ENCODE measurements at regions not wholly inside any gene's neighbourhood (a gene's known extent, or its start where the extent isn't known, plus 50 kb on each side); places are given as distances from the start of the nearest gene placed in this dataset.

DNA sequence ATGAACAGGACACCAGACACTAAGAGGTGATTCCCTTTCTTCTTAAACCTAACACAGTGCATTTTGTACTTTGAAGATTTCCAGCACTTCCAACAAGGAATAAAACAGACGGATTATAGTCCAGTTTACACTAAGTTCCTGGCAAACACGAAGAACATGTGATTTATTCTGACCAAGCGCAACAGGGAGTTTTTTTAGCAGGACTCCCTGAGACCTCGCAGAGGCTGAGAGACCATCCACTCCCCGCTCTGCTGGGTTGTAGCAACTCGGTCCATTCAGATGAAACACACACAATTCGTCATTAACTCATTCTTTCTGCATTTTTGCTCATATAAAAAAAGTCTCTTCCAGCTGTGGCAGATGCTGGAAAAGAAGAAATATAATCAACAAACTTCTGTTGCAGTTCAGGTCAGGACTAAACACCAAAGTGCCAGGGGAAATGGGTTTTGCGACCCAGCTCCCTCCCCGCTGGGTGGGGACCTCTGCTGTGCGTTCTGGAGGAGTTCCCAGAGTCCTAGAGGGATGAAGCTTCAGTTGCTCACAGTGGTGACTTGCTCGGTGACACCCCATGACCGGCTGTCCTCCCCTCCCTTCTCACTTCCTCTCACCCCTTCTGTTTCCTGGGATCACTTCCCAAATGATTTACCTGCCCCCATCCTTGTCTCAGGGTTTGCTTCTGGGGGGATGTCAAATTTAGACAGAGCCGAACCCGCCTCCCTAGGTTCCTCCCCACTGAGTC, 52.5 kb downstream of the KCNF1 start:
- Histone ChIP-seq H3K36me3 (ENCODE audit: control insufficient read depth, insufficient read depth, low read length) (no peaks in the 10 kb centered on the region), H3K27ac (ENCODE audit: insufficient read depth, low read length, poor library complexity, severe bottlenecking) (no peak overlapping the region), H3K9me3 (ENCODE audit: control insufficient read depth, low read length) (no peaks in the 10 kb centered on the region), H3K27me3 (replicated peaks; ENCODE audit: control insufficient read depth, insufficient read depth, low read length, poor library complexity, severe bottlenecking) (no peaks in the 10 kb centered on the region), H3K4me3 (ENCODE audit: insufficient read depth, low read depth, low read length, poor library complexity, severe bottlenecking) (no peak overlapping the region), H3K4me1 (ENCODE audit: control insufficient read depth, insufficient read depth, low read length, poor library complexity, severe bottlenecking) (no peaks in the 10 kb centered on the region)
- DNase-seq: no peak

DNA sequence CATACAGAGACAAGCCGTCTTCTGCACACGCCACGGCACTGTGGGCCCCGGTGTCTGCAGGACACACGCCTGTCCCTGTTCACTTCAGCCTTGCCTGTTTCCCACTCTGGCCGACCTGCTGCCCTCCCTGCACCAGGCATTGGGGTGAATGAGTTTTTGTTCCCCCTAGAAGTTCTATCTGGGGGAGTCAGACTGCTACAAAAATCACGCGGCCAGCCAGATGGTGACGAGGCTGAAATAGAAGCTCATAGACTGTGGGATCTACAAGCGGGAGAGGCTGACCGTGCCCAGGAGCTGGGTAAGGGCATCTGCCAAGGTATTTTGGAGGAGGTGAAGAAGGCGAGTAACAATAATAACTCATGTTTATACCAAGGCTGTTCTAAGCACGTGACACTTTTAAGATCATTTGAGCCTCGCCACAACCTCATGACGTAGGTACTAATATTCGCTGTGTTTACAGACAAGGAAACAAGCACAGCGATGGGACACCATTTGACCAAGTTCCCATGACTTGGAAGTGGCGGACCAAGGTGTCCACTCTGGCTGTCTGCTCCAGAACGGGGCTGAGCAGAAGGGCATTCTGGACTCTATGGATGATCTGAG, 53.6 kb downstream of the KCNF1 start:
- no peaks in the 10 kb centered on the region for H3K36me3 ChIP-seq (ENCODE audit: control insufficient read depth, insufficient read depth, low read length)
- no peaks in the 10 kb centered on the region for H3K9me3 ChIP-seq (ENCODE audit: control insufficient read depth, low read length)
- DNase-seq: no peak
- no peaks in the 10 kb centered on the region for H3K4me1 ChIP-seq (ENCODE audit: control insufficient read depth, insufficient read depth, low read length, poor library complexity, severe bottlenecking)
- H3K27me3 ChIP-seq (replicated peaks; ENCODE audit: control insufficient read depth, insufficient read depth, low read length, poor library complexity, severe bottlenecking): no peaks in the 10 kb centered on the region
- H3K4me3 ChIP-seq (ENCODE audit: insufficient read depth, low read depth, low read length, poor library complexity, severe bottlenecking): no peak overlapping the region
- H3K27ac ChIP-seq (ENCODE audit: insufficient read depth, low read length, poor library complexity, severe bottlenecking): no peak overlapping the region

DNA sequence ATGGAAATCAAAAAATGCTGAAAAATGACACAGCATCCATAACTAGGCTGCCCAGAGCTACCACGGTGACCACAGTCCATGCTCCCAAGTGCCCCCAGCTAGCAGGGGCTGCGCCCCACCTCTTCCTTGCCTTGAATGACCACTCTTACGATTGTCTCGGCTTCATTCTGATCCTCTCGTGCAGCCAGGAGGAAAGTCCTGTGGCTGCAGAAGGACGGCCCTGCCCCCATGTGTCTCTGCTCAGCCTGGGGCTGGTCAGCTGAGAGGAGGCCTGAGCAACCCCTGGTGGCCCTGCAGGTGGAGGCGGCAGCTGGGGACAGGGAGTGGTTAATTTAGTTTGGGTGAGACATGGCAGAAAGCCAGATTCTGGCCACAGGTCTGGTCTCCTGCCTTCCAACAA, 54.3 kb downstream of the KCNF1 start:
- Histone ChIP-seq H3K27ac (ENCODE audit: insufficient read depth, low read length, poor library complexity, severe bottlenecking) (no peak overlapping the region), H3K4me1 (ENCODE audit: control insufficient read depth, insufficient read depth, low read length, poor library complexity, severe bottlenecking) (no peaks in the 10 kb centered on the region), H3K9me3 (ENCODE audit: control insufficient read depth, low read length) (no peaks in the 10 kb centered on the region), H3K36me3 (ENCODE audit: control insufficient read depth, insufficient read depth, low read length) (no peaks in the 10 kb centered on the region), H3K4me3 (ENCODE audit: insufficient read depth, low read depth, low read length, poor library complexity, severe bottlenecking) (no peak overlapping the region), H3K27me3 (replicated peaks; ENCODE audit: control insufficient read depth, insufficient read depth, low read length, poor library complexity, severe bottlenecking) (no peaks in the 10 kb centered on the region)
- no peak for DNase-seq

DNA sequence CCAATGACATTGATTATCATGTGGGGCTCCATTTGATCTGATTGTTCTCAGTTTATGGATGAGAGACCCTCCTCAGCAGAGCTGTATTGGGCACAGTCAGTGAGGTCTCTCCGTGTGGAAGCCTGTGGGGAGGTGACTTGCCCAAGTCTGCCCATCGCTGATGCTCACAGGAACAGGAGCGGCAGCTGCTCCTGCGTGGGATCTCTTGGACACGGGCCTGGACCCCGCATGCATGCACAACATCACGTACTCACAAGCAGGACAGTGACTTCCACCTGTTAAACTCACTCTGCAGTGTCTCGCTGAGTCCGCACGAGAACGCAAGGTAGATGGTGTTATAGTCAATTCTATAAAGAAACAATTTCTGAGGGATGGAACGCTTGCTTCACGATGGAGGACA, 55.0 kb downstream of the KCNF1 start:
- H3K4me3 ChIP-seq (ENCODE audit: insufficient read depth, low read depth, low read length, poor library complexity, severe bottlenecking): no peak overlapping the region
- no peaks in the 10 kb centered on the region for H3K27me3 ChIP-seq (replicated peaks; ENCODE audit: control insufficient read depth, insufficient read depth, low read length, poor library complexity, severe bottlenecking)
- H3K9me3 ChIP-seq (ENCODE audit: control insufficient read depth, low read length): no peaks in the 10 kb centered on the region
- no peak for DNase-seq
- no peak overlapping the region for H3K27ac ChIP-seq (ENCODE audit: insufficient read depth, low read length, poor library complexity, severe bottlenecking)
- H3K36me3 ChIP-seq (ENCODE audit: control insufficient read depth, insufficient read depth, low read length): no peaks in the 10 kb centered on the region
- H3K4me1 ChIP-seq (ENCODE audit: control insufficient read depth, insufficient read depth, low read length, poor library complexity, severe bottlenecking): no peaks in the 10 kb centered on the region

DNA sequence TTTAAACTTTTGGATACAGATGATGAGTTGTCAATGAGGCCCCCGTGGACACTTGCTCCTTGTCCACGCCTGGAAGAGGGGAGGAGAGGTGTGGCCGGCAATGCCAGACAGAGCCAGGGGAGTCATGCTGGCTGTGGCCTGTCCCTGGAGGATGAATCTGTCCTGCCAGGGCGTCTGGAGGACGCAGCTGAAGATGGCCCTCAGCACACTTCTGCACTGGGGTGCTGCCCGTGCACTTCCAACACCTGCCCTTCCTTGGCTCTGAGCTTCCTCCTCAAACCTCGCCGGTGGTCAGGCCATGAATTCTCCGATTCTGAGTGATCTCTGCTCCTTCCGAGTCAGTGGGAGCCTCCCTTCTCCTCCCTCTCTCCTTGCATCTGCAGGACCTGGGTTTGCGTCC, 56.4 kb downstream of the KCNF1 start:
- no peak overlapping the region for H3K27ac ChIP-seq (ENCODE audit: insufficient read depth, low read length, poor library complexity, severe bottlenecking)
- no peaks in the 10 kb centered on the region for H3K27me3 ChIP-seq (replicated peaks; ENCODE audit: control insufficient read depth, insufficient read depth, low read length, poor library complexity, severe bottlenecking)
- no peaks in the 10 kb centered on the region for H3K4me1 ChIP-seq (ENCODE audit: control insufficient read depth, insufficient read depth, low read length, poor library complexity, severe bottlenecking)
- H3K9me3 ChIP-seq (ENCODE audit: control insufficient read depth, low read length): no peaks in the 10 kb centered on the region
- no peaks in the 10 kb centered on the region for H3K36me3 ChIP-seq (ENCODE audit: control insufficient read depth, insufficient read depth, low read length)
- no peak for DNase-seq
- no peak overlapping the region for H3K4me3 ChIP-seq (ENCODE audit: insufficient read depth, low read depth, low read length, poor library complexity, severe bottlenecking)

DNA sequence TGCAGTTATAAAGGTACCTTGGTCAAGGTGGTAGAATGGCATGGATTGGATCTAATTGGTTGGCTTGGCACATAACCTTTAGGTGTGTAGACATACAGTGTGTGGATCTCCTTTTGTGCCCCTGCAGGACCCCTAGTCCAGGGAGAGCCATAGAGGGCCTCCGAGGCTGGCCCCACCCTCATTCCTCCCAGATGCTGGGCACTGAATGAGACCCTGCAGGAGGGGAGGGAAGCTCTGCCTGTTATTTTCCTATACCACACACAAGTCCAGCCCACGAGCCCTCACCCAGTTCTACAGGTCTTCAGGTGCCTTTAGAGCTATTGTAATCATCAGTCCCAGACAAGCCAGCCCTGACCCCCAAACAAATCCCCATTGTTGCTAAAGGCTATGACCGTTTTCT, 58.9 kb downstream of the KCNF1 start:
- Histone ChIP-seq H3K36me3 (ENCODE audit: control insufficient read depth, insufficient read depth, low read length) (no peaks in the 10 kb centered on the region), H3K4me1 (ENCODE audit: control insufficient read depth, insufficient read depth, low read length, poor library complexity, severe bottlenecking) (no peaks in the 10 kb centered on the region), H3K27ac (ENCODE audit: insufficient read depth, low read length, poor library complexity, severe bottlenecking) (no peak overlapping the region), H3K4me3 (ENCODE audit: insufficient read depth, low read depth, low read length, poor library complexity, severe bottlenecking) (no peak overlapping the region), H3K9me3 (ENCODE audit: control insufficient read depth, low read length) (no peaks in the 10 kb centered on the region), H3K27me3 (replicated peaks; ENCODE audit: control insufficient read depth, insufficient read depth, low read length, poor library complexity, severe bottlenecking) (no peaks in the 10 kb centered on the region)
- no peak for DNase-seq

DNA sequence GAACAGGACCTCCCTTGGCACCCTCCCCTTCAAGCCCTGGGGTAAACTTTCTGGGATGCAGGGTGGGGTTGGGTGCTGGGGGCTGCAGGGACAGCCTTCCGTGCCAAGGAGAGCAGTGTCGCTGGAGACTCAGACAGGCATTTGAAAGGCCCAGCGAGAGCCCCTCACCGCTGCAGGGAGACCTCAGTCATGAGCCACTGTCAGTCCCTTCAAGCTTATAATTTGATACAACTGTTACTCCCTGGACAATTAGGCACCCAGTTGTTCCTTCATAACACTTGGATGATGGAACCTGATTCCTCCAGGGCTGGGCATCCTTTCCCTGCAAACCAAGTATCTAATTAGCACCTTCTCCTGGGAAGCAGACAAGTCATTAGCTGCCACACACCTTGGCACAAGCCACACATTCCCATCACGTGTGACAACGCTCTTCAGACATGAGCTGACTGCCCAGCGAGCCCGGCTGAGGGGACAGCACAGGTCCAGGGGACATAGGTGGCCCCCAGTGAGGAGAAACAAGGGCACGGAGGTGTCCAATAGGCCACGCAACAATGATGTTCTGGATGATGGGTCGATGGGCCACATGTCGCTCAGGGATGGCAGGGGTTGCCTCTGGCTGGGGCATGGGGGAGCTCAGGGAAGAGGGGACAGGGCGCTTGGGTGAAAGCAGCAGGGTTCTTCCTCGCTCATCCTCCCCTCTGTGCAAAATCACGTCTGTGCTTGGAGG, 59.6 kb downstream of the KCNF1 start:
- Histone ChIP-seq H3K9me3 (ENCODE audit: control insufficient read depth, low read length) (no peaks in the 10 kb centered on the region), H3K4me1 (ENCODE audit: control insufficient read depth, insufficient read depth, low read length, poor library complexity, severe bottlenecking) (no peaks in the 10 kb centered on the region), H3K4me3 (ENCODE audit: insufficient read depth, low read depth, low read length, poor library complexity, severe bottlenecking) (no peak overlapping the region), H3K27ac (ENCODE audit: insufficient read depth, low read length, poor library complexity, severe bottlenecking) (no peak overlapping the region), H3K36me3 (ENCODE audit: control insufficient read depth, insufficient read depth, low read length) (no peaks in the 10 kb centered on the region), H3K27me3 (replicated peaks; ENCODE audit: control insufficient read depth, insufficient read depth, low read length, poor library complexity, severe bottlenecking) (no peaks in the 10 kb centered on the region)
- DNase-seq: no peak

DNA sequence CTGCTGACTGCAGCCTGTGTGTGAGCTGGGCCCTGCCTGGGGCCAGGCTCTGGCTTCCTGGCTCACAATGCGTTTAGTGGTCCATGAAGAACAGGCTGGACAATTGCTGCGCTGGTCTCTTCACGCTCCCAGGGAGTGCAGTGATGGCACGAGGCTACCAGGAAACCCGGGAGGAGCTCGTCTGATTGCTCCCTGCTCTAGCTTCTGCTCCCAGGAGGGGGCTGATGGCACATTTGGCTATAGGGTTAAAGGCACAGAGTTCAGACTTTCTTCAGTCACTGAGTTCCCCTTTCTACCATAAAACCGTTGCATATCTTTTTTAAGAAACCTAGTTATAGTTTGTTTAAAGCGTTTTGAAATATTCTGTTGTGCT, 60.1 kb downstream of the KCNF1 start:
- H3K27ac ChIP-seq (ENCODE audit: insufficient read depth, low read length, poor library complexity, severe bottlenecking): no peak overlapping the region
- DNase-seq: no peak

DNA sequence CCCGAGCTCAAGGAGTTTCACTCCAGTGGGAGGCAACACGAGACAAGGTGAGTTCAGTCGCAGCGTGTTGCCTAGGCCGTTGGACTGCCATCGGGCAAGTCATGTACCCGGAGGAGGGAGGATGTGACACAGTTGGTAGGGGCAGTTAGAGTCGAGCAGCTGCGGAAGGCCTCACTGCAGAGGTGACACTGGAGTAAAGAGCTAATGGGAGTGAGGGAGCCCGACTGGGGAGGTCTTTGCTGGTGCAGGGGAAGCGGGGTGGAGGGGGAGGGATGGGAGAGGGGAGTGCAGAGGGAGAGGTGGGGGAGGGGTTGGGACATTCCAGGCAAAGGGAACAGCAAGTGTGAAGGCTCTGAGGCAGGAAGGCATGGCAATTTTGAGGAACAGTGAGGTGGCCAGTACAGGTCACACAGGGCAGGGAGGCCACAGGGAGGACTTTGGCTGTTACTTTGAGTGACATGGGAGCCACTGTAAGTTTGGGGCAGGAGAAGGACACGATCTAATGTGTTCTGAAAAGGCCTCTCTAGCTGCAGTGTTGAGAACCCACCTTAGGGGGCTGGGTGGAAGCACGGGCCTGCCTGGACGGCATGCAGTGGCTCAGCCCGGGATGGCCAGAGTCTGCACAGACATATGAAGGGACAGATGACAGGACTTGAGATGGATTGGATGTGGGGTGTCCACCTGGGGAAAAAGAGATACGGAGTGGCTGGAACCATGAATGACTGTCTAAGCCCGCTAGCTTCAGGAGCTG, 61.1 kb downstream of the KCNF1 start:
- Histone ChIP-seq H3K36me3 (ENCODE audit: control insufficient read depth, insufficient read depth, low read length) (no peaks in the 10 kb centered on the region), H3K27me3 (replicated peaks; ENCODE audit: control insufficient read depth, insufficient read depth, low read length, poor library complexity, severe bottlenecking) (no peaks in the 10 kb centered on the region), H3K4me3 (ENCODE audit: insufficient read depth, low read depth, low read length, poor library complexity, severe bottlenecking) (no peak overlapping the region), H3K27ac (ENCODE audit: insufficient read depth, low read length, poor library complexity, severe bottlenecking) (no peak overlapping the region), H3K9me3 (ENCODE audit: control insufficient read depth, low read length) (no peaks in the 10 kb centered on the region), H3K4me1 (ENCODE audit: control insufficient read depth, insufficient read depth, low read length, poor library complexity, severe bottlenecking) (no peaks in the 10 kb centered on the region)
- DNase-seq: no peak

More for the DNA sequence above, 60.1 kb downstream of the KCNF1 start:
- Histone ChIP-seq H3K9me3 (ENCODE audit: control insufficient read depth, low read length) (no peaks in the 10 kb centered on the region), H3K27me3 (replicated peaks; ENCODE audit: control insufficient read depth, insufficient read depth, low read length, poor library complexity, severe bottlenecking) (no peaks in the 10 kb centered on the region), H3K36me3 (ENCODE audit: control insufficient read depth, insufficient read depth, low read length) (no peaks in the 10 kb centered on the region), H3K4me1 (ENCODE audit: control insufficient read depth, insufficient read depth, low read length, poor library complexity, severe bottlenecking) (no peaks in the 10 kb centered on the region), H3K4me3 (ENCODE audit: insufficient read depth, low read depth, low read length, poor library complexity, severe bottlenecking) (no peak overlapping the region)

DNA sequence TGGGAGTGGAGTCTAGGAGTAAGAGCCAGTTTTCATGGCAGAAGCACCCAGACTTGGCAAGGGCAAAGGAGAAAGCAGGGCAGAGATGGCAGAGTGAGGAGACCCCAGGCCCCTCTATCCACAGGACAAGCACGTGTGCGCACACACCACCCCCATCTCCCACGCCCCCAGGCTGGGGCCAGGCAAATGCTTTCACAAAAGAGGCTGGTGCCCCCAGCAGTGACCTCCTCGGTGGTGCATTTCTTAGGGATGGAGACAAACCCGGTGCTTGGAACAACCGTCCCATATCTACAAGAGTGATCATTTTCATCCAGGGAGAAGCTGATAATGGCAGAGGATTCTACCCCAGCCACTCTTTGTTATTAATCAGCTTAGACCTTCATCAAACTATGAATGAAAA, 62.0 kb downstream of the KCNF1 start:
- no peak overlapping the region for H3K4me3 ChIP-seq (ENCODE audit: insufficient read depth, low read depth, low read length, poor library complexity, severe bottlenecking)
- no peaks in the 10 kb centered on the region for H3K4me1 ChIP-seq (ENCODE audit: control insufficient read depth, insufficient read depth, low read length, poor library complexity, severe bottlenecking)
- H3K27ac ChIP-seq (ENCODE audit: insufficient read depth, low read length, poor library complexity, severe bottlenecking): no peak overlapping the region
- H3K36me3 ChIP-seq (ENCODE audit: control insufficient read depth, insufficient read depth, low read length): no peaks in the 10 kb centered on the region
- no peak for DNase-seq
- no peaks in the 10 kb centered on the region for H3K9me3 ChIP-seq (ENCODE audit: control insufficient read depth, low read length)
- H3K27me3 ChIP-seq (replicated peaks; ENCODE audit: control insufficient read depth, insufficient read depth, low read length, poor library complexity, severe bottlenecking): no peaks in the 10 kb centered on the region

All from effector memory CD4-positive, alpha-beta T cell (primary cell).